ENCODE measurements at regions not wholly inside any gene's neighbourhood (a gene's known extent, or its start where the extent isn't known, plus 50 kb on each side); places are given as distances from the start of the nearest gene placed in this dataset.

DNA sequence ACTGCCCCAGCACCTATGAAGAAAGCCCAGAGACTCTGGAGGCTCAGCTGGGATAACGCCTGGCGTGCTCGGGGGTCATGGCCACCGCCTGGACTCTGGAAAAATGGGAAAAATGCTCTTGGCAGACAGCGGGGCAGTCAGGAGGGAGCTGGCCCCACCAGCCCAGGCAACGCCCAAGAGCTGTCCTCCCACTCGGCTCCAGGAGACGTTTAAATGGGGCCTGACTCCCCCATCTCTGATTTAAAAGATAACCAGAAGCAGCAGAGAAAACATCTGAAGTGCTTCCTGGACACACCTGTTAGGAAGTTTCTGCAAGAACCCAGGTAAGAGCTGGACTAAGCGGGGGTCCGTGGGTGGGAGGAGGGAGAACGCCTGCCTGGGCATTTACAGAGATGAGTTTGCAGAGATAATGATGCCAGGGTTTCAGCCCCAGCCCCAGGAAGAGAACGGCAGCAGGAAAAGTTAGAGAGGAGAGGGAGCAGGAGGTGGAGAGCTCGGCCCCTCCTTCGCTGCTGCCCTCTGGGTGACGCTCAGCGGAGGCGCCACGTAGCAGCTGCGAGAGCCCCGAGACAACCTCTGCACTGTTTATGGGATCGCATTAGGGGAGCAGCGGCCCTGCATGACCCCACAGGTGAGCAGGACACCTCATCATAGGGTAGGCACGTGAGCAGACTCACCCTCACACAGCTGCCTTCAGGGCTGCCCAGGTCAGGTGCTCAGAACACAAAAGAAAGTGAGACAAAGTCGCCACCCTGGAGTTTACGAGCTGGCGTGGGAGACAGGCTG is 83.5 kb upstream of the INSIG1 start:
- DNase-seq, result no peak

DNA sequence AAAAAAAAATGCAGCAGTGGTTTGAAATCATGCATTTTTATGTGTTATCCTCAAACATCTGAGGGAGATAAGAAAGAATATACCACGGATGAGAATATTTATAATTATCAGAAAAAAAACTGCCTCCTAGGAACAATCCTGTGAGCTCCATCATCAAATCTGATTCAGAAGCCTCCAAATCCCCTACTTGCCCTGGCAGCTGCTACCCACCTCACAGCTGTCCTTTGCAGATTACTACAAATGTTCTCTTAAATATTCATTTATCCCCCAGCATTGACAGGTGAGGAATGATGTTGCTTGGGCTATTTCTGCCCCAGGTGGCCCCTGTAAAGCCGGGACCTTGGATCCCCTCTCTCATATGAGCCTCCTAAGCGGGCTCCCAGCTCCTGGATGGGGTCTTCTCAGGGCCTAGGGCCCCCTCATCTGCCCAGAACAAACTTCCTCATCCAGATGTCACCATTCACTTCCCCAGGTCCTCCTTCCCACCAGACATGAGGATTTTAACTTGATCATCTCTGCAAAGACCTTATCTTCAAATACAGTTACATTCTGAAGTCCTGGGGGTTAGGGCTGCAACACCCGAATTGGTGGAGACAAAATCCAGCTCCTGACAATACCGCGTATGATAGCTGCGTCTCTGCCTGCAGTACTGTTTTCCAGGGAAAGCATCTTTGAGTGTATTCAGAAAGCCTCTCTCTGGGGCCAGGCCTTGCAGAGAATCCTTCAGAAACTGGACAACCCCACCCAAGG is 81.9 kb upstream of the INSIG1 start:
- no peak for DNase-seq

DNA sequence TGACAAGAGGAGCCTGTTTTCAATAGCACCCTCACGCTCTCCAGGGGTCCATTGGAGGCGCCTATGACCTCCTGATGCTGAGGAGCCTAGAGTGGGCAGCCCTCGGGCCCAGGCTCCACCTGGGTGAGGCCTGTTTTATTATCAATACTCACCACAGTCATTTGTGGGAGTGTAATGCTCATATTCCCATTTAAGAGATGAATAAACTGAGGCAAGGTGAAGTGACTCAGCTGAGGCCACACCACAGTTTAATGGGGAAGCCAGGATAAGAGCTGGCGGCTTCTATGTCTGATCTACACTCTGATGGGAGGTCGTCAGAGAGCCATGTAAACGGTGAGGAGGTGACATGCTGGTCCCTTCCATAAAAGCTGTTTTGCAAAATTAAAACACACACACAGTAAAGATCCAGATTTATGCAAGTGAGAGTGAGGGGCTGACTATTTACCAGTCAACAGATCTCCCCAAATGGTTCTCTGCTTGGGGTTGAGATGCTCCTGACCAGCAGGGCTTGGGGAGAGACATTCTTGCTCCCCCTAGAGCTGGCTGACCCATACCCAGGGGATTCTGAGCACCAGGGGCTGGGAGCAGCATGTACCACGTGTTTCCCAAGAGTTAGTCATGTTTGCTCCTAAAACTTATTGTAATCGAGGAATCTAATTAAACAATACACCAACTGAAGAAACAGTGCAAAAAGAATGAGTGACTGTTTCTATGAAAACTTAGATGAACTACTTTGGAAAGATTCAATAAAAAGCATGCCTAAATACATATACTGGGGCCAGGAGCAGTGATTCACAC is 81.0 kb upstream of the INSIG1 start:
- DNase-seq, result no peak

DNA sequence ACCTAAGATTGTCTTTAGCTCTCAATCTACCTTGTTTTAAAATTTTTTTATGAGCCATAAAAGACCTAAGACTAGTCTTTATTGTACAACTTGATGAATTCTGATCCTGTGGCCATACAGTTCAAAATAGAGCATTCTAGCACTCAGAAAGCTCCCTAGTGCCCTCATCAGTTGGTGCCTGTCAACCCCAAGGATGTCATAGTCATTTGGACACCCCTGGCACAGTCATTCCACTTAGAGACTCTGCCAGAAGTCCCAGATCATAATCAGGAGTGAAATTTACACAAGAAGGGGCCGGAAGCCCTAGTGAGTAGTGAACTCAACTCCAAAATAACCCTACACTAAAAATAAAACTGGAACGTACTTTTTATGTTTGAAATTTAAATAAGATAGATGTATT is 80.0 kb upstream of the INSIG1 start:
- no peak for DNase-seq

DNA sequence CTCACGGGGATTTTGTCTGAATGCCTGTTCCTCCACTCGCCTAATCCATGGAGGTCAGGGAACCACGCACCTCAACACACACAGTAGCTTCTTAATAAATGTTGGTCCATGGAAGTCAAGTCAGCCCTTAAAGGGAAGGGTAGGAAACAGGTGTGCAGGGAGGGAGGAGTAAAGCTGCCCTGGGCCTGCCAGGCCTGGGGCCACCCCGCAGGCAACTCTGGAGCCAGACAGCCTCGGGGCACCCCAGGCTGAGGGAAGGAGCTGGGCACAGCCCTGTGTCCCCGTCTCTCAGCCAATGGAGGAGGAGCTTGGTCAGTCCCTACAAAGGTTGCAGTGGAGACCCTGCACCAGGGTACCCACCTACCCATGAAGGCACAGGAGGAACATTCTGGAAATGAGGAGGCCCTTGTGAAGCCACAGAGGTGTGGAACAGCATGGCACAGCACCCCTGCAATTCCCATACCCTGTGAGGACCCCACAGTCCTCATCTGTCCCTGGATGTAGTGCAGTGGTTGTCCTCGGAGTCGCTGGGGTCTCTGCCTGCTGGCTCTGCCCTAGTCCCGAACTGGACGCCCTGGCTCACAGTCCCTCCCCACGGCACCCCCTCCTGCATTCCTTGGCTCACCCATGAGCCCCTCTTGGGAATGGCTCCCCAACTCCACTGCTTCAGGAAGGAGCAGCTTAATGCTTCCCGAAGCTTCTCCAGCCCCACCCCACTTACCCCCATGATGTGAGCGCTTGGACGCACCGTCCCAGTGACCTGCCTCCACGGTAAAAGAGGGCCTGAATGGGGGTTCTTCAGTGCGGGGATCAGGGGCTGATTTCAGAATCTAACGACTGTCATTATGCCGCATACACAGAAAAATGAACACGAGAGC is 79.2 kb upstream of the INSIG1 start:
- no peak for DNase-seq

DNA sequence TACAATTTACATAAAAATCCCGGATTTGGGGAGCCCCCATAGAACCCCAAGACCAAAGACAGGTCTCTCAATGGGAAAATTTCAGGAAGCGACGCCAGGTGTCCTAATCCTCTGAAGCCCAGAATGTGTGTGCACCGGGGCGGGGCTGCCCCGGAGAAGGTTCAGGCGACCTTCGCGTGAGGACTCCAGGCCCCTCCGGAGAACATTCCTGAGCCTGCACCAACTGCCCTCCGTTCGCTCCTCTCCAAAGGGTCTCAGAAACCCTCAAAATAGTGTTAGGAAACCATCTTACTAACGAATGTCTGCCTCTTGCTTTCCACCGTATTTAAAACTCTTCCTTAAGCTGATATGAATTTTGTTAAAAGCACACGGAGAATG is 78.5 kb upstream of the INSIG1 start:
- DNase-seq, result no peak

DNA sequence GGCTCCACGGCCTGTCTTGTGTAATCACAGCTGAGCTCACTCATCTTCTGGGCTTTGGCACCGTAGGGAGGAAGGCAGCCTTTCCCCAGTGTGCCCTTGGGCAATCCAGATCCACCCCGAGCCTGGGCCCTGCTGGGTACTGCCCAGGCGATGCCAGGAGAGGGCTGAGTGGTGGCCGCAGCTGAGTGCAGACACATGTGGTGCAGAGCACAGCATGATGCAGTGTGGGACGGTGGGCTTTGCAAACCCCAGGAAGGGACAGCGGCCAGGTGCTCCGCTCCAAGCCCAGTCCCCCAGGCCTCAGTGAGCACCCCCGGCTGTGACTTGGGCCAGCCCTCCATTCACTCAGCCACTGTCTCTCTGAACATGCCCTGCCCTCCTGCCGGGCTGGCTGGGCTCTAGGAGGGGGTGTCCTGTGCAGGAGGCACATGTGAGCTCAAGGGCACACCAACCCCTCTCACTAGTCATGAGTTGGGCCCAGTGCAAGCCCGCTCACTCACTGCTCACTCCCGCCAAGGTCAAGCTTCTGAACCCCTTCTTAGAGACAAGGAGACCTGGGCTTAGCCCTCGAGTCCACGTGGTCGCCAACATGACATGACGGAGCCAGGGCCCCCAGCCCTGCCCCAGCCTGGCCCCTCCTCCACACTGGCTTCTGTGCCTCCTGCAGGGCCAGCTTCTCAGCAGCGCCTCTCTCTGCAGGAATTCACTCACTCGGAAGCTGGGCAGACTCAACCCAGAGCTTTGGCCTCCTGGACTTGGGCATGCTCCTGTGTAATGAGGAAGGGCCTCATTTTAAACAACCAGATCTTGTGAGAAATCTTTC is 77.5 kb upstream of the INSIG1 start:
- DNase-seq, result no peak

DNA sequence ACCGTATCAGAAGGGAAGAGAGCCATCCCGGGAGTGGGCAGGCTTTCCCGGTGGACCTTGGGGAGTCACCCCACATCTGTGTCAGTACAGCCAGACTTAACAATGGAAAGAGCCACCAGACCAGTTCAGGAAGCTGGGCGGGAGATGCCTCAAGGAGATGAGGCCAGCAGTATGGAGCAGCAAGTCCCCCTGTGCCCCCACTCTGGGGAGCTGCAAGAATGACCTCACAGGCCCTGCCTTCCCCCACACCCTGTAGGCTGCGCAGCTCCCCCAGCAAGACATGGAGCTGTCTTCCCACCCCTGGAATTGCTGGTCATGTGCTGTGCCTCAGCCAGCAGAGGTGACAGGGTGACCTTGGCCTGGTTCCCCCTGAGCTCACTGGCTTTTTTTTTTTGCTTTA is 76.8 kb upstream of the INSIG1 start:
- no peak for DNase-seq

DNA sequence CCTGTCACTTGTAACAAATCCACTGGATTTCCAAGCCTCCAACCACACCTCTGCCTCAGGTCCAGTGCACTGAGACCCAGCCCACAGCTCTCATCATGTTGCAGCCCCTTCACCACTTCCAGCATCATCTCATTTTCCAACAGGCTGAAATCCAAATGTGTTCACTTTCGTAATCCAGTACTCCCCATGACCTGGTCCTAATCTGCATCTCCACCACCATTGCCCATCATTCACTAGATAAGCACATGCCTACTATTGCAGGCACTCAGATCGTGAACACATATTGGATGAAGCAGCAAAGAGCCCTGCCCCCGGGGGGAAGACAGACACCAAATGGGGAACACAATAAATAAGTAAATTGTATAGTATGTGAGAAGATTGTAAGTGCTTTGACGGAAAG is 76.1 kb upstream of the INSIG1 start:
- no peak for DNase-seq

DNA sequence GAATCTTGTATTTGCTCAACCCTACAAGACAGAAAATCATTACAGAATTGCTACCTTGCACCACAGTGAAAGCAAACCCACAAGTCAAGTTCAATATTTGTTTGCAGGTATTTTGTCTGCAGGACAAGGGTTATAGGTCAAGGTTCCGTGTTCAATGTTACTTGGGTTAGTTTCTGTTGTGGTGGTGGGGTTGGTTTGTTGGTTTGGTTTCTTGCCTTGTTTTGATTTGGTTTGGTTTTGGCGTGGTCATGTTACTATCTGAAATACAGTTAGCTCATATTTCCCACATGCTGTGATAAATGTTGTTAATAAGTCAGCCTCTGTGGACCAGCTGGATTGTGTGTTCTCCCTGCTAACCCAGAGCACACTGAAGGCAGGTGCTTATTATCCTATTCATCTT is 75.6 kb upstream of the INSIG1 start:
- no peak for DNase-seq

DNA sequence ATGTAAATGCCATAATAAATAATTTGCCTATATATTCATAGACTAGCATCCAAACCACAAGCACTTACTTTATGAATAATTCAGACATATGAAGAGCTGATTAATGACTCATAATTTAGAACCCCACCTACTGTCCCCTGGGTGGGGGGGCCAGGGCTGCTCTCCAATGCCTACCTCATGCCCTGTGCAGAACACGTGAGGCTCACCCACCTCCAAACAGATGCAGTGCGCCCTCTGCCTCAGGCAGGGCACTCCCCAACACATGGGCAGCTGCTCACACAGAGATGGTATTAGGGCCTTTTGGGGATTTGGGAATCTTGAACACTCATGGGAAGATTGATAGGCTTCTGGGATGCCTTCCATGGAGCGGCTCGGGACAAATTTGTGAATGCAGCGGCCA is 75.1 kb upstream of the INSIG1 start:
- no peak for DNase-seq

DNA sequence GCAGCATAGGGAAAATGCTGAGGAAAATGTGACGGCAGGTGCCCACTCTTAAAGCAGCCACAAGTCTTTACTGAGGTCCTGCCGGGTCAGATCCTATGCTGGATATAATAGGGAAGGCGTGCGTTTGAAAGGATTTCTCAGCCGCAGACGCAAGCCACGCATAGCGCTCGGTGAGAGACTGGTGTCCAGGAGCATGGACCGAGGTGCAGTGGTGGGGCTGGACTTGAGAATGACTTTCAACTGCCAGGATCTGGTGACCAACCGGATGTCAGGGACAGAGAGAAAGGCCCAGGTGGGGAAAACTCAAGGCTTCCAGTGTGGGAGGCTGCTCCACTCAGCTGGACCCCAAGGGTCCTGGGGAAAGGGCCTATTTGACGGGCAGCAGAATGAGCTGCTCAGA is 74.7 kb upstream of the INSIG1 start:
- no peak for DNase-seq

DNA sequence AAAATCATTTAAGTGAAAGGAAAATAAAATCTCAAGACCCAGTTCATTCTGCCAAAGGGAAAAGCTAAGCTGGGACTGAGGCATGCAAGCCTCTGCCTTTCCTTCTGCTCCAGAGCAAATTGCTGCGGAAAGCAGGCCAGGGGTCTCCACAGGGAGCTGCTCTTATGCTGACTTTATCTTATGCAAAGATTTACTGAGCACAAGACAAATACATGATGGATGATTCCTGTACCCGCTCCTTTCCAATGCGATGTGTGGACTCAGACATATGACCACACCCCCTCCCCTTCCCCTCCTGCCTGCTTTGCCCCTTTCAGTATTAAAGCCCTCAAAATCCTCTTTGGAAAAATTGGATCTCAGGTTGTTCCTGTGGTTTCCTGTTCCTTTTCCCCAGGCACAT is 74.2 kb upstream of the INSIG1 start:
- DNase-seq, result no peak

DNA sequence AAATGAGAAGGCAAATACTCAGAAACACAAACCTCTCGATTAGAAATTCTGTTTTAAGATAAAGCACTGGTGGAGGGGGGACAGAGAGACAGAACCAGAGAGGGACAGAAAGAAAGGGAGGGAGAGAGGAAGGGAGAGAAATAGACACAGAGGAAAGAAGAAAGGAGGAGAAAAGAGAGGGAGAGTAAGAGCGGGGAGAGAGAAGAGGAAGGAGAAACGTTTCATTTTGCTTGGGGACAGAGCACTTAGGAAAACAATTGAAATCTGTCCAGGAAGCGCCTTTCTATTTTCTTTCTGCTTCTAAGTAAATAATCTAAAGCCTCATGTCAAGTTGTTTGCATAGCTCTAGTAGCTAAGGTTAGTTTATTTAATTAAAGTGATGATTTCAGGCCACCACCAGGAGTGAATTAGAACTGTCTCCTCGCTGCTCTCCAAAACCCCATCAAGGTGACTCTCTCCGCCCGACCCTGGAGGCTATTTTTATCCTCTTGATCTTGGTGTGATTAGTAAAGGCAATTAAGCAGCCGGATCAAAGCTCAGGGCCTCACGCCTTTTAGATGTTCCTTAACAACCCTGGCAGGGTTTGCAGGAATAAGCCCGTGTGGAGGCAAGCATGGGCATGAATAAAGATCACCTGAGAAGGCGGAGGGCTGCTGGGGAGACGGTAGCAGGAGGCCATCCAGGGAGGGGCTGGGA is 73.4 kb upstream of the INSIG1 start:
- no peak for DNase-seq

DNA sequence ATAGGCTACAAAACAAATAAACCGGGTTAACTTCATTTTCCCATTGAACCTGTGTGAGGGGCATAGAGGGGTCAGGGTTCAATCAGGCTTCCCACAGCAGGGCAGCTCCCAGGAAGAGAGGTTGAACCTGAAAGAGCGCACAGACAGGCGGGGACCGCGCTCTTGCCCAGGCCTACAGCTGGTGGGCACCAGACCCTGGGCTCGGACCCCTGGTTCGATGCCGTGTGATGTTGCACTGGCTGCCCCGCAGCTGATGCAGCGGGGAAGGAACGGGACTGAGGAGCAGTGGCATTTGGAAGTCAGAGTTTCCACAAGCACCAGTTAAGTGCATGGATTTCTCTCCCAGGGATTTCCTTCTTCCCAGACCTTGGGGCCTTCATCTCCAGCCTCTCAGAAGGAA is 72.6 kb upstream of the INSIG1 start:
- DNase-seq, result no peak

DNA sequence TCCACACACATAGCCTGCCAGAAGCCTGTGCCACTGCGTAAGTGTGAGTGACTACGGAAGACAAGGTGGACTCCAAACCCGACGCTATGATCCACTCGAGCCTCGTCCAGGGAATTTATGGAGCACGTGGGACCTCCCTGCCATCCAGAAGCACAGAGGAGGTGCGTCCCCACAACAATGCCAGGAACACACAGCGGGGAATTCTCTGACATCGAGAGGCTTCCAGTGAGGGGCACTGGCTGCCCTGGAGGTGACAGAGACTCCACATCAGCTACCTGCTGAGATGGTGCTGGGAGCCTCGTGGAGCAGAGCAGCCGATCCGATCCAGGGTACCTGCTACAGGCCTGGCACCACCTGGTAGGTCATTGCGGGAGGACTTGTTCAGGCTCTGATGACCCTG is 72.2 kb upstream of the INSIG1 start:
- DNase-seq, result no peak

DNA sequence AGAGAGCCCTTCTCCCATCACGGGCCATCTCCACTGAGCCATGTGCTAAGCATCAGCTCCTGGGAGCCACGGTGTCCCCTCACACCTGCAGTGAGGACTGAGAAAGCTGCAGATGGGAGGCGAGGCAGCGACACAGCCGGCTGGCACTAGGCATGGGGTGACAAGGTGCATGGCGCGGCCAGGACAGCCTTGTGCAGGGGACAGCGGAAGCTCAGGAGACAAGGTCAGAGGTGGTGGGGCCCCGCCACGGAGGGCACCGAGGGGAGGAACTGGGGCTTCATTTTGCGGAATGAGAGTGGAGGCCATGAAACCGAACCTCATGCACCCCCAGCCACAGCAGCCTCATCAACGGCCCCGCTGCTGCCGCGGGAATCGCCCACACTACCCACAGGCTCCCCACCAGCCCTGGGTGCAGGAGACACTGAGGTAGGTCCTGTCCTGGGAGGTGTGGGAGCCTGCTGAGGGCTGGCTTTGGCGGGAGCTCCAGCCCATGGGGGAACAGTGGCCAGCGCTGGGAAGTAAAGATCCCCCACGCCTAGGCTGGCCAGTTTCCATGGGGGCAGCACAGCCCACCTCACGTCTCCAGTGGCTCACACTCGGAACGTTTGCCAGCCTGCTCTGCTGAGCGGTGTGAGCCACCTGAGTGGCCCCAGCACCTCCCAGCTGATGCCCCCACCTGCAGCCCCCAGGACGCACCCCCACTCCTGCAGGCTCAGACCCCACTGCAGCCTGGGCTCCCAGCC is 71.2 kb upstream of the INSIG1 start:
- no peak for DNase-seq

DNA sequence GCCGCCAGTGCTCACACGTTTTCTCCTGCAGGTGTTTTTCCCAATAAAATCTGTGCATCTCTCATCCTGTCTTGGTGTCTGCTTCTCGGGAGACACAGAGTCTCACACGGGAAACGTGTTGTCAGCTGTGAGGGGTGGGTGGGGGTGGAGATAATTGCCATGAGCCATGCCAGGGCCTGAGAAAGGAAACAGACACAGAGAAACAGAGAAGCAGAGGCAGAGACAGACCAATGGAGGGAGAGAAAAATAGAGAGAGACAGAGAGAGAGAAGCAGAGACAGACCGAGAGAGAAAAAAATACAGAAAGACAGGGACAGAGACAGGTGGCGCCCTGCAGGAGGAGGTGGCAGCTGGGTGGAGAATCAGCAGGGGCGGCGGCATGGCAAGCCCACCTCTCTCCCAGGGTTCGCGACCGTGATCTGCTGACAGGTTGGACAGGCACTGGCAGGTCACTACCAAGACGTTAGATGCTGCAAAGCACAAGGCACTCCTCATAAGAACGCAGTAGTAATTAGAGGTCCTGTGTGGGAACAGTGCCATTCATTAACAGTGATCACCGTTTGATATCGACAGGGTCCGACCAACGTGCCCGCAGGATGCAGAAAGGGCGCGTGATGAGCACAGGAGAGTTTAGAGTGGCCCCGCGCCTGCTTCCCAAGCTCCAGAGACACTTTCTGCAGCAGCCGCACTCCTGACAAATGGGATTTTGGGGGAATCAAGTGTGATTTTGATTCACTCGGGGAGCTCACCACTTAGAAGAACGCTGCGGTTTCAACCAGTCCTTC is 70.5 kb upstream of the INSIG1 start:
- no peak for DNase-seq
